GM21619 (cell line): ENCODE measurements at regions not wholly inside any gene's neighbourhood (a gene's known extent, or its start where the extent isn't known, plus 50 kb on each side); places are given as distances from the start of the nearest gene placed in this dataset.
"Not testable (repeated sequence)": the region's sequence is repeated elsewhere in the genome, so short reads cannot be mapped to it uniquely, and the experiment has no call there.

Source experiments
- ATAC-seq: cut with Tn5 transposase; IDR thresholded peaks from one replicate; pipeline ENCODE4 v1.9.1; 2021; ENCODE audit not compliant: unreplicated experiment

DNA sequence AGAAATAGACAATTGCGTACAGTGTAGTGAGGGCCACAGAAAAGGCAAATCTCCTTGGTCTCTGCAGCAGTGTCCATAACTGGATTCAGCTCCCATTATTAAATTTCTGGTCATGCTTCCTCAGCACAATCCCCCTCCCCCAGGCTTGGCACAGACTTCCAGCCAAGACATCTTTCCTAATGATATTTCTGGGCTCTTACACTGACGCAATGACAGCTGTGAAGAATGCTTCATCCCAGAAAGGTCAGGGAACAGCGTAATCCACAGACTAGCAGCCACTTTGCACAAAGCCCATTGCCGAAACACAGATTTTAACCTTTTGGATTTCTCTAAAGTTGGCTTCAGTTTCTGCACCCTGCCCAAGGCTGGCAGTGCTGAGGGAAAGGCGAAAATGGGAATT lies 597.6 kb upstream of the CPEB2 start:
- ATAC-seq: no peak

DNA sequence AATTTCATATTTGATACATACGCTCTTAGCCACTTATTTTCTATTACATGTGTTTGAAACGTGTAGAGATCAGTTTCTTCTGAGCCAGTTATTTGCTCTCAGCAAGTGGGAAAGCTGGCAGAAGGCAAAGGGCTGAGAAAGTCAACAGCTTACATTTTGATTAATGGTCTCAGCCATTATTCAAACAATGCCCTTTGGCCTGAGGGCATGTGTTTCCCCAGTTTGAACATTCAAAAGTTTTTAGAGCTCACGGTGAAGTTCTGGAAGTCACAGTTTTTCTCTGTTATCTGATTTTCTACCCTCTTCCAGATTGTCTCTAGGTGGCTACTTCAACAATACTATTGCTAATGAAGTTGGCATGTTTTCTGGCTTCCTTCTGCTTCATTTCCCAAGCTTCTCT lies 591.8 kb upstream of the CPEB2 start:
- ATAC-seq: no peak

DNA sequence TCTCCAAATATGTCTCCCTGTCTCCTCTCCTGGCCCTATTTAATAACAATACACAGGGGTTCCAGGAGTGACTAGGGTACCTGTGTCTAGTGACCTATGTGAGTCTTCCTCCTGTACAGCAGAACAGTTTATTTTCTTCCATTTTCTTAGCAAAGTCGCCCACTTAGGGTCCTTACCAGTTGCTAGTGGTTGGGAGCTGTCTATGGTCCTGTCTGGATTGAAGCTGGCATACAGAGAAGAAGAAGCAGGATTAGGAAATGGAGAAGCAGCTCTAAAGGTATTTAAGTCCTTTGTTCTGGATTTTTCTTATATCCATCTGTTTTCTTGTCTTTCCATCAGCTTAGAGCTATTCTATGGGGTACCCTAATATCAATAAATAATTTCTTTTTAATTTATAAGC lies 587.1 kb upstream of the CPEB2 start:
- no peak for ATAC-seq

DNA sequence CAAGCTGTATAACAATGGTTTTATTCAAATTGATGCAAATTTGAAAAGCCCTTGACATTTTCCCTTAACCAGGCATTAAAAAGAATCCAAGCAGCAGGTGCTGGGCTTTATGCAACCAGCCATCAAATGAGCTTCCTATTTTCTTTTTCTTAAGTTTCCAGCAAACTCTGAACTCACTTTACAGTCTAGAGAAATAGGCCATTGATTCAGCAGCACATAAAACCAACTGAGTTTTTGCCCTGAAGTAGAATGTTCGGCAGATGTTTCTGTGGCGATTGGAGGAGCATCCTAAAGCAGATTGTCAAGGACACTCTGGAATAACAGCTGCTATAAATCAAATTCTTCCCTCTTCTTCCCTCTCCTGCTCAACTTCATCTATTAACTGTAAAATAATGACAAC lies 582.8 kb upstream of the CPEB2 start:
- ATAC-seq: no peak

DNA sequence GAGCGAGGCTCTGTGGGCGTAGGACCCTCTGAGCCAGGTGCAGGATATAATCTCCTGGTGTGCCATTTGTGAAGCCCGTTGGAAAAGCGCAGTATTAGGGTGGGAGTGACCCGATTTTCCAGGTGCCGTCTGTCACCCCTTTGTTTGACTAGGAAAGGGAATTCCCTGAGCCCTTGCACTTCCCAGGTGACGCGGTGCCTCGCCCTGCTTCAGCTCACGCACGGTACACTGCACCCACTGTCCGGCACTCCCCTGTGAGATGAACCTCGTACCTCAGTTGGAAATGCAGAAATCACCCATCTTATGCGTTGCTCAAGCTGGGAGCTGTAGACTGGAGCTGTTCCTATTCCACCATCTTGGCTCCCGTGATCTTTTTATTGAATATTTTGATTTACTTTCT lies 576.0 kb upstream of the CPEB2 start:
- ATAC-seq: not testable (repeated sequence)

DNA sequence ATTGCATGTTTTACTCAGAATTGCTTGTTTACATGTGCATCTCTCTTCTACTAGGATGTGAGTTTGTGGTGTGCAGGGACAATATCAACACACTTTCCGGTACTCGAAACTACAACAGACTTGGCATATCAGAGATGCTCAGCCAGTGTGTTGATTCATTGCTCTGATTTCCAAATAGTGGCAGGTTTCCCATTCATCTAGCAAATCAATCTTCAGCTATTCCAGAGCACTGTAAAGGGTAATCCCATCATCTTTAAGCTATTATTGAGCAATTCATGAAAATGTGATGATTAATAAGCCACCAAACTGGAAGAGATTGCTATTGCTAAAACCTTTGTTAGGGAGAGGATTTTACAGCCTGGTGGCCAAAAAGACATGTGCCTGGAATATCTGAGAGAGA lies 574.2 kb upstream of the CPEB2 start:
- no peak for ATAC-seq

DNA sequence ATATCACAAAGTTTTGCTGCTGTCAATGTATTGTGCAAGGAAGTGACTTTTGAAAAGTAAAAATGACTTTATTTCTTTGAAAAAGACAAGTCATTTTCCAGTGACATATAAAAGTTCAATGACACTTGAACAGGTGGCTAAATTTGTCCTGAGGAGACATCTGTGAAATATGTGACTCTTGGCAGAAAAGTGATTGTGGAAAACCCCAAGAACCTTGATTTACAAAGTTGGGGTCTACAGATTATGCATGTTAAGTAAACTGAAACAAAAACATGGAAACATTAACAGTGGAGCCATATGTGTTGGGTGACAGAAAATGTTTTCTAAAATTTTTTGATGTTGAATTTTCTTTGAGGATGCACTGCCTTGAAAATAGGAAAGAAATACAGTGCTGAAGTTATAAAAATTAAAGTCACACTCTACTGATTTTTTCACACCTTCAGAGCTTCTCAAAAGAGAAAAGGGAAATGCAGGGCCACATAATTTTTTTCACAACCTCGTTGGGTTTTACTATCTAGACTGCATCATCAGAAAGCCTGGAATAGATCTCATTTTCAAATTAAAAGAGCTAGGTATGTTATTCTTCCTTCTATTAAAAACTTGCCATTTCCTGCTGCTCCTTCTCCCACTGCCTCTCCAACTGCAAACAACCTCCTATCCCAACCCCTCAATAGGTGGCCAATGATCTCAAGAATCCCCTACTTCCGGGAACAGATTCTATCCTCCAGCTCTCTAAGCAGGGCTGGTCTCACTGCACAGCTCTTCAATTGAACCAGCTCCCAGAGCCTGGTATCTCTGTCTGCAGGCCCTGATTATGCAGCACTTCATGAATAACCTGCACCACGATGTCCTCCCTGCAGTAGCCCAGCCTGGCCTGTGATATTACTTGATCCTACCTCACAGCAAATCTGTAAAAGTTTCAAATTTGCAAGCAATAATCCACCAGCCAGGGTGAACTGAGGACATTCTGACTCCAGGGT lies 570.8 kb upstream of the CPEB2 start:
- no peak for ATAC-seq

DNA sequence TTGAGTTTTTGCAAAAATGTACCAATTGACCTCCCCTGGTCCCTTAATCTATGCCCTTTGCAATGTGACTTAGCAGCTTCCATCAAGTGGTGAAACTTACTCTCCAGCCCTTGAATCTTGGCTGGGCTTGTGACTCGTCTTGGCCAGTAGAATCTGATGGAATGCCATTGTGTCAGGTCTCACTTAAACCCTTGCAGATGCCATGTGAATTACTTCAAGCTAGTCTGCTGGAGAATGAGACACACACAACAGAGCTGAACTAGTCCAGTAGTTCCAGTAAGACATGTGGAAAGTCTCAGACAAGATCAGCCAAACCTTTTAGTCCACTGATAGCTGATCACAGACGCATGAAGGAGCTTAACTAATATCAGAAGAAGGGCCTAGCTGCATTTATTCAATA lies 567.8 kb upstream of the CPEB2 start:
- ATAC-seq: no peak

DNA sequence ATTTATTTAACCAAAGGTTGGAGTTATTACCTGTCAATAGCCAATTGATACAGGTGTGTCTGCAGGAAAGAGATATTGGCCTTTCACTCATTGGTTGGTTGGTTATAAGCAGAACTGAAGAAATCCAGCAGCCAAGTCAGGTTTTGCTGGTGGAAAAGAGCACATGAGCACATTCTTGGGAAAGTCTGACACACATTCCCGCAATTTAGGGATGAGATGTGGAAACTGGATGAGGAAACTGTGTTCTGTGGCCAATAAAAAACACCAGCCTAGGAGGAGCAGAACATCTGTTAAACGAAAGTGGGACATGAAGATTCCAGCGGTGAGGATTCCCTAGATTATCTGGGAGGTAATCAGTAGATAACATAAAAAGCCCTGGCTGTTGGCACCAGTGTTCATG lies 567.4 kb upstream of the CPEB2 start:
- no peak for ATAC-seq

DNA sequence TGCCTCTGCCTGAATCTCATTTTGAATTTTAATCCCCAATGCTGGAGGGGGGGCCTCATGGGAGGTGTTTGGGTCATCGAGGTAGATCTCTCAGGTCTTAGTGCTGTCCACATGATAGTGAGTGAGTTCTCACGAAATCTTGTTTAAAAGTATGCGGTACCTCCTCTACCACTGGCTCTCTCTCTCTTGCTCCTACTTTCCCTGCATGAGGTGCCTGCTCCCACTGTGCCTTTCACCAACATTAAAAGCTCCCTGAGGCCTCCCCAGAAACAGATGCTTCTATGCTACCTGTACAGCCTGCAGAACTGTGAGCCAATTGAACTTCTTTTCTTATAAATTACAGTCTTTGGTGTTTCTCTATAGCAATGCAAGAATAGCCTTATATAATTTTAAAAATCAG lies 560.7 kb upstream of the CPEB2 start:
- no peak for ATAC-seq

DNA sequence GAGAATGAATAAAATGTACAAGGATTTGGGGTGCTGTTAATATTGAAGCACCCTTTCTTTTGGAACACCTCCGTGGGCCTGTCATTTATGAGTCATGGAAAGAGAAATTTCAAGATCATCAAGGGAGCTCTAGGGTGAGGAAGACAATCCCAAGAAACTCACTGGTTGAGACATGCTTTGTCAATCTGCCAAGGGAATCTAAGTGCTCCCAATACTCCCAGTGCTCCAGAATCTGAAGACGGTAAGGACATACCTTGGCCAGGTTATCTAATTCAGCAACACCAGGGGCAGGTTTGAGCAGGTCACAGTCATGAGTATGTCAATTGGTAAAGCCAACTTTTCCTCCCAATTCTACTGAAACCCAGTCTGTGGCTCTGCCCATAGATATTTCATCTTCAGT lies 556.4 kb upstream of the CPEB2 start:
- ATAC-seq: no peak

DNA sequence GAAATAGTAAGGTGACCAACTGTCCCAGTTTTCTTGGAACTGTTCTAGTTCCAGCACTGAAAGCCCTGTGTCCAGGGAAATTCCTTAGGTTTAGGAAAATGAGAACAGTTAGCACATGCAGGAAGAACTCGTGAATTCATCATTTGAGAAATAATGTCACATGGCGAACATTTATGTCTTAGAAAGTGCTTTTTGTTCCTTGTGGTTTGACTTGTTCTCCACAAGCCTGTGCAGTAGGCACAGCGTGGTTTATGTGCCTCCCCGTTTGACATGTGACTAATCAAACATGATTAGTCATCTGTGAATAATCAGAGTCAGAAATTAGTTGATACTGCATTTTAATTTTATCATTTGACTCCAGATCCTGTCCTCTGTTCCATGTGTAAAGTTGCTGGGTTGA lies 556.0 kb upstream of the CPEB2 start:
- no peak for ATAC-seq

DNA sequence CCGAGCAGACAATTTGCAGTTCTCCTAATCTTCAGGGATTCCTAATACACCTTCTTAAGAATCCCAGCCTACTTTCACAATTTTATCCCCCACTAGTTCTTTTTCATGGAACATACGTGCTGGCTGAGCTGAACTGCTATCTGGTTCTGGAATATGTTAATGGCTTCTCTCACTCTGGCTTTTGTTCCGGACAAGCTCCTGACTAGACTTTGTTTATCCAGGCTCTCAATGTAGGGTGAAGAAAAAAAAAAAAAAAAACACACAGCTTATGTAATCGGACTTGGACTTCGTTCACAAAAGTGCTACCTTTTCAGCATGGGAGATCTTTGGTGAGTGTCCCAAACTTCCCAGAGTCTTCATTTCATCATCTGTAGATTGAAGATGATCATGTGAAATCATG lies 555.4 kb upstream of the CPEB2 start:
- no peak for ATAC-seq

DNA sequence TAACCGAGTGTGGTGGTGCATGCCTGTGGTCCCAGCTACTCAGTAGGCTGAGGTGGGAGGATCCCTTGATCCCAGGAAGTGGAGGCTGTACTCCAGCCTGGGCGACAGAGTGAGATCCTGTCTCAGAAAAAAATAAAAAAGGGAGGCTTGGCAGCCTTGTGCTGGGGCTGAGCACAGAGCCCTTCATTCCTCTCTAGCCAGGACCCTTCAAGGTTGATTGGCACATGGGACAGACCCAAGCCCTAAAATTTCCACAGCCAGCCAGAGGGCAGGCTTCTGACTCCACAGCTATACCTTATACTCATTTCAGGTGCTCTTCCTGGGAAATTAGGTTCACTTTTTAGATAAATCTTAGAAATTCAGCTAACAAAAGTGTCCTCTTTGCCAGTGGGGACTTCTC lies 553.0 kb upstream of the CPEB2 start:
- no peak for ATAC-seq

DNA sequence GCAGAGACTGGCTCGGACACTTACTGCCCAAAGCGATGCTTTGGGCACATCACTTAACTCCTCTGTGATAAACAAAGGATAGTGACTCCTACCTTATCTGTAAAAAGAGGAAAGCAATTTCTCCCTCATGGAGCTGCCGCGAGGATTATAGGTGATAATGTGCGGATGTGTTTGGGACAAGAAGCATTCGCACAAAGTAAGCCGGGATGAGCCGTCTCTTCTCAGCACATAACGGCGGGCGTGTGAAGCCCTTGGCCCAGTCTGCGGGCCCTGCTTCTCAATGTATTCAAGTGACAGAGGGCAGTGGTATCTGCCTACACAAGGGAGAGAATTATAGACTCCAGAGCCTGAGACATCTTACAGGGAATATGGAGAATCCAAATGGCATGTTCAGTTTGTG lies 550.3 kb upstream of the CPEB2 start:
- no peak for ATAC-seq

DNA sequence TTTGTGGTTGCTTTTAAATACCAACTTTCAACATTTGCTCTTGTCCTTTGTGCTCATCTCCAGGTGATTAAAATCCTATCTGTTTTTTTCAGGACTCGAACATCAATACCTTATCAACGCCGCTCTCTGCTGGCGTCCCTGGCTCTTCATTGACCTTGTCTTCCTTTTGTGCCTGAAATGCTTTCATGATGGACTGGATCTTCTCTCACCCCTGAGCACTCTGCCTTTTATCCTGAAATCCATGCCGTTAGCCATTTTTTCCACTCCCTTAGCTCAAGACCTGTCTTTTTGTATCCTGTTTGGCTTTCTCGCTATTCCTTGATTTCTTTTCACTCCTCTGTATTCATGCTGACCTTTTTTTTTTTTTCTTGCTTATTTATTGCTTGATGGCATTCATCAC lies 549.5 kb upstream of the CPEB2 start:
- no peak for ATAC-seq

DNA sequence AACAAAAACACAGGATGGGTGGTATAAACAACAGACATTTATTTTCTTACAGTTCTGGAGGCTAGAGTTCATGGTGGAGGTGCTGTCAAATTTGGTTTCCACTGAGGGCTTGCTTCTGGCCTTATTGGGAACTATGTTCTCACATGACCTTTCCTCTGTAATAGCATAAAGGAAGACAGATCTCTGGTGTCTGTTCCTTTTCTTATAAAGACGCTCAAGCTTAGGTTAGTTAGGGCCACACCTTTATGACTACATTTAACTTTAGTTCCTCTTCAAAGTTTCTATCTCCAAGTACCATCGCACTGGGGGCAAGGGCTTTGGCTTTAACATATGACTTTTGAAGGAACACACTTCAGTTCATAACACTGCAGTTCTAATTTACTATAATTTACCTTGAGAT lies 543.8 kb upstream of the CPEB2 start:
- ATAC-seq: no peak

DNA sequence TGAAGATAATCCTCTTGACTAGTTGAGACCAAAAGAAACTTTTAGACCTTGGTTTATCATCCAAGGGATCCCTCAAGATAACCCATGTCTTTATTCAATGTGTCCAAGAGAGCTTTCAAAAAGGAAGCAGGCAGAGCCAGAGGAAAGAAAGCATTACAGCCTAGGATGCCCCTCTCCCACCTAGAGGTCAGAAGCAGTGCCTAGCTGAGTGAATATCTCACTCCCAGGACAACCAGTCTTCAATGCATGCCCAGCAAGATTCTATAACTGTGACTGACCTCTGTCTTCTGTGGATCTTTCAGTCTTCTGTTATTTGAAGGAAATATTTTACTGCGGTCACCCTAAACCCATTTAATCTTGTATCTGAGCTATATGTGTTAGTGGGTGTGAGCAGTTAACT lies 537.2 kb upstream of the CPEB2 start:
- ATAC-seq: no peak

DNA sequence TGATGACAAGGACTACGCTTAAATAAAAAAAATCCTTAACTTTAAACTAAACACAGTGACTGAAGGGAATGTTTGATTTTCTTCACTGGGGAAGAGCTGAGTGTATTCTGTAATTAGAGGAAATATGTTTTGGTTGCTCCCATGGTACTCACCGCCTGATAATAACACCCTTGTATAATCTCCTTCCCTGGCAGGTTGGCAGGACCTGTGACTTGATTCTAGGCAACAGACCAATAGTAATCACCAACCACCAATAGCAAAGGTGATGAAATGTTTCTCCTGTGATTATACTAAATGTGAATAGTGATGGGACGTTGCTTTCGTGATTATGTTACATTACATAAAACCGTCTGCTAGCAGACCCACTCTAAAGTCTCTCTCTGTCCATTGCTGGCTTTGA lies 536.8 kb upstream of the CPEB2 start:
- ATAC-seq: no peak

DNA sequence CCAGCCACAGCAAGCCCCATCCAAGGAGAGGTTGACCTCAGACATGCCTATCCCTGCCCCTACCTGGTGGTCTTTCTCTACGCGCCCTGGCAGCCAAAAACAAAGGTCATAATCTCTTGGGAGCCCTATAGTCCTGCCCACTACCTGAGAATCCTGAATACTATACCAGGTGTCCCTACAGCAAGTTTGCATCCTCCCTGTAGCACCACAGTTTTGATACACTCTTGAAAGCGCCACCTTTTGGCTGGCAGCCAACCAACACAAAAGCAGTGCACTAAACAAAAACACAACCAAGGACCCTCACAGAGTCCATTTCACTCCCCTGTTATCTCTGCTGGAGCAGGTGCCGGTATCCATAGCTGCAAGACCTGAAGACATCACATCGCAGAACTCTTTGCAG lies 523.8 kb upstream of the CPEB2 start:
- ATAC-seq: no peak

DNA sequence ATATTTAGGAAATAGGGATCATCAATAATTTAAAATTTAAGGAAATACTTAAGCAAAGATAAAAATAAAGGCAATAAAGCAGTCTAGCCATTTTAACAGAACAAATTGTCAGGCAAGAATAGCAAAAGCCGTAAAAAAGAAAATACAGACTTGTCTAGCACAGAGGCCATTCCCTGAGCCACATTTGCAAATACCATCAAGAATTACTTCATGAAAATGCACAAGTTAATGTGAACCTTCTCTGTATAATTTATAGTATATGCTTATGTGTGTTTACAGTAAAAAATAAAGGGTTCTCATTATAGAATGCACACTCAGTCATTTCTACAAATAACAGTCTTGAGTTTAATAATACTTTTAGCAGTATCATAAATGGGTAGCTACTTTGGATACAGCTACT lies 505.9 kb upstream of the CPEB2 start:
- no peak for ATAC-seq

DNA sequence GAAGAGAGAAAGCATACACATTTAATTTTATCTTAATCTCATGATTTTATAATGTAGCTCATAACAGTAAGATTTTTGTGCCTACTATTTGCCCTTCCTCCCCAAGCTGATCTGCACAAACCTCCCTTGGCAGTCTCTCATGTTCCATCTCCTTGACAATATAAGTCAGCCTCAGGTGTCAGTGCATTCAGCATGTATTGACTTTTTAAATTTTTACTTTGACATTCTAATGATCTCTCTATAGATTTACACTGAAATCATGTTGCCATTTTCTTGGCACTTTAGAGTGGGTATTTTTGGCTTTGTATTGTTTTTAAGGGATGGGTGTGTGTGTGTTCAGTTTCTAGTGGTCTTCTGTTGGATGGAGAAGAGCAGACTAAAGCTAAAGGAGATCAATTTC lies 505.3 kb upstream of the CPEB2 start:
- ATAC-seq: no peak

DNA sequence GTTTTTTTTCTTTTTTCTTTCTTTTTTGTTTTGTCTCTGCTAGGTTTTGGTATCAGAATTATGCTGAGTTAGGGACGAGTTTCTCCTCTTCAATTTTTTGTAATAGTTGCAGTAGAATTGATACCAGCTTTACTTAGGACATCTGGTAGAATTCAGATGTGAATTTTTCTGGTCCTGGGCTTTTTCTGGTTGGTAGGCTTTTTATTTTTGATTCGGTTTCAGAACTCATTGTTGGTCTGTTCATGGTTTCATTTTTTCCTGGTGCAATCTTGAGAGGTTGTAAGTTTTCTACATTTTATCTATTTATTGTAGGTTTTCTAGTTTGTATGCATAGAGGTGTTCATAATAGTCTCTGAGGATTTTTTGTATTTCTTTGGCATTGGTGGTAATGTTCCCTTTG lies 498.1 kb upstream of the CPEB2 start:
- ATAC-seq: no peak
